DMS114 treated with DMSO at 0.1 percent for 48 hours (cell line): ENCODE measurements at regions not wholly inside any gene's neighbourhood (a gene's known extent, or its start where the extent isn't known, plus 50 kb on each side); places are given as distances from the start of the nearest gene placed in this dataset.
A peak's percentile ranks its signal among the peaks of the same experiment; 100 is the strongest.
"Not testable (repeated sequence)": the region's sequence is repeated elsewhere in the genome, so short reads cannot be mapped to it uniquely, and the experiment has no call there.

Experiments used
- DNase-seq: peaks from one replicate; lab custom pipeline; 2025; ENCODE audit not compliant: unreplicated experiment; lab: John Stamatoyannopoulos, UW

DNA sequence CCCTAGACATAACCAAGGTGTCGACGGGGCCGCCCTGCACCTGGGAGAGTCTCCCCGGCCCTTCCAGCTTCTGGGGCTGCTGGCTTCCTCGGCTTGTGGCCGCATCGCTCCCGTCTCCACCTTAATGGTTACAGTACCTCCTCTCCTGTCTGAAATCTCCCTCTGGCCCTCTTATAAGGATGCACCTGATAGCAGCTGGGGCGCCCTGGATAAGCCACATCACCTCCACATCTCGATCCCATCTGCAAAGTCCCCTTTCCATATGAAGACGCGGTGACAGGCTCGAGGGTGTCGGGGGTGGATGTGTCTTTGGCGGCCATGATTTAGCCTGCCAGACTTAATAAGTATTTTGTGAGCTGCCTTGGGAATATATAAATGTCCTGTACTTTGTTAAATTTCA lies 169.0 kb downstream of the NPIPB11 start:
- not testable (repeated sequence) for DNase-seq

DNA sequence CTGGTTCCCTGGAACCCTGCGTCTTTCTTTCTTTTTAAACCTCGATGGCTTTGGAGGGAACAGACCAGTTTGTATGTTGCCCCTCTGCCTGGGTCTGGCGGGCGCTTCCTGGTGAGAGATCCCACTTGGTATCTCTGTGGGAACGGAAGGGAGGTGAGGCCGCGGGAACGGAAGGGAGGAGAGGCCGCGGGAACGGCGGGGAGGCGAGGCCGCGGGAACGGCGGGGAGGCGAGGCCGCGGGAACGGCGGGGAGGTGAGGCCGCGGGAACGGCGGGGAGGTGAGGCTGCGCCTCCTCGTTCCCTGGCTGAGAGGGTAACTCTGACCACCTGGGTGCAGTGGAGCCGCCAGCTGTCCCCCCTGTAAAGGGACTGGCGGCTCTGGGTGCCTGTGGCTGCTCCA lies 169.5 kb downstream of the NPIPB11 start:
- DNase-seq, result not testable (repeated sequence)

DNA sequence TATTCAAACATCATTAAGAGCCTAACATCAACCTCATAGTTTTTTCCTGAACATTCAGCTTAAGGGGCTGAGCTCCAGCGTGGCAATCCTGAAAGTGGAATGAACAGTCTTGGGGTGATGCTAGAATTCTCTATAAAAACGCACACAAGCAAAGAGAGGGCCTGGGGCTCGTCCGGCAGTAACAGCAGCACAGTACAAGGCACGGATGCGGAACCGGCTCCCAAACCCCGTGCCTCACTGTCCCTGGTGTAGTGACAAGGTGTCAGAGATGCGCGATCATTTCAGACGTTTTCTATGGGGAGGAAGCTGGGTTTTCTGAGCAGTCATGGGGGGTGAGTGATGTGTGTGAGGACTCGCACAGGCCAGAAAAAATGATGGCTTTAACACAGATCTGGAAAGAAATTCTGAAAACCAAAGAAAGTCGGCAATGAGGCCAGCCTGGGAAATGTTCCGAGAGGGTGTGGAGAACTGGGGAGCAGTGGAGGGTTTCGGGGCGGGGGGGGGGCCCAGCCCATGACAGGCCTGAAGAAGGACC lies 170.6 kb downstream of the NPIPB11 start:
- DNase-seq, result not testable (repeated sequence)

DNA sequence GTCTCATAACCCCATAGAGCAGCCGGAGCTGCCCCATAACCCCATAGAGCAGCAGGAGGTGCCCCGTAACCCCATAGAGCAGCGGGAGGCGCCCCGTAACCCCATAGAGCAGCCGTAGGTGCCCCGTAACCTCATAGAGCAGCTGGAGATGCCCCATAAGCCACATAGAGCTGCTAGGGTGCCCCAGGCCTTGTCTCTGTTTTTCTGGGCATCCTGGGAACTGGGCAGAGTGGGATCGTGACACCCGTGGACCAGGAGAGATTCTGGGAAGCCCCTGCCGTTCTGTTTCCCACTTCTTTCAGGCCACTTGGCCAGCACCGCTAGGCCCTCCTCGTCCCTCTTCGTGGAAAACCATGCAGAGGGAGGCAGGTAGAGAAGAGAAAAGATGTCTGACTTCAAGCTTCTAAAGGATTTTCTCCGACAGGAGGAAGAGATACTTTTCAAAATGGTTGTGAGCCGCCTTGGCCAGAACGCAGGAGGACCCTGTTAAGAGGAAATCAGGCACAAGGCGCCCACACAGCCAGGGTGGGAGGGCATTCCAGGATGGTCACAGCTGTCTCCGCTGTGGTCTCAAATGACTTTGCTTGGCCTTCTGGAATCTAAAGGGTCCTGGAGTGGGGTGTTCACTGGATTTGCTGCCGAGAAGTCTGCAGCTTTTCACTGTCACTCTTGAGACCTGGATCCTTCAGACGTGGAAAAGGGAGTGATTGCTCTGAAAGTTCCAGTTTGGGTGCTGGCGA lies 171.8 kb downstream of the NPIPB11 start:
- DNase-seq, result not testable (repeated sequence)

DNA sequence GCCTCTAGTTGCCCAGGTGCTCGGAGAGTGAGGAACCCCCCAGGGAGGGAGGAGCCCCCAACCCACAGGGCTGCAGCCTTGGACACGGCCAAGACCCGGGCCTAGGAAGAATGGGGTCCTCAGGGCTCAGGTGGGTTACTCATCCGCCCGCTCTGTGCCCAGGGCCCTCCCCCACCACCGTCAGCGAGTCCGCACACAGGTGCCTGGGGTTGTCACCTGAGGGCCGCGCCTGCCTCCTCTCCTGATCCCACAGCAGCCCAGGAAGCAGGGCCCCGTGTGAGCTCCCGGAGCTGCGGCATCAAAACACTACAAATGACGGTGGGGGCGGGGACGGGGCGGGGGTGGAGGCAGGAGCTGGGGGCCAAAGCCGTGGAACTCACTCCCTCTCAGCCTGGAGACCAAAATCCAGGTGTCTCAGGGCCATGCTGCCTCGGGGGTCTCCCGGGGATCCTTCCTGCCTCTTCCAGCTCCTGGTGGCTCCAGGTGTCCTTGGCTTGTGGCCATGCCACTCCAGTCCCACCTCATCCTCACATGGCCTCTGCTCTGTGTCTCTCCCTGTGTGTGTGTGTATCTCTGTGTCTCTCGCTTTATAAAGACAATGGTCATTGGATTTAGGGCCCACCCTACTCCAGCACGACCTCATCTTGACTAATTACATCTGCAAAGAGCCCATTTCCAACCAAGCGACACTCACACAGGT lies 172.7 kb downstream of the NPIPB11 start:
- DNase-seq, result not testable (repeated sequence)

DNA sequence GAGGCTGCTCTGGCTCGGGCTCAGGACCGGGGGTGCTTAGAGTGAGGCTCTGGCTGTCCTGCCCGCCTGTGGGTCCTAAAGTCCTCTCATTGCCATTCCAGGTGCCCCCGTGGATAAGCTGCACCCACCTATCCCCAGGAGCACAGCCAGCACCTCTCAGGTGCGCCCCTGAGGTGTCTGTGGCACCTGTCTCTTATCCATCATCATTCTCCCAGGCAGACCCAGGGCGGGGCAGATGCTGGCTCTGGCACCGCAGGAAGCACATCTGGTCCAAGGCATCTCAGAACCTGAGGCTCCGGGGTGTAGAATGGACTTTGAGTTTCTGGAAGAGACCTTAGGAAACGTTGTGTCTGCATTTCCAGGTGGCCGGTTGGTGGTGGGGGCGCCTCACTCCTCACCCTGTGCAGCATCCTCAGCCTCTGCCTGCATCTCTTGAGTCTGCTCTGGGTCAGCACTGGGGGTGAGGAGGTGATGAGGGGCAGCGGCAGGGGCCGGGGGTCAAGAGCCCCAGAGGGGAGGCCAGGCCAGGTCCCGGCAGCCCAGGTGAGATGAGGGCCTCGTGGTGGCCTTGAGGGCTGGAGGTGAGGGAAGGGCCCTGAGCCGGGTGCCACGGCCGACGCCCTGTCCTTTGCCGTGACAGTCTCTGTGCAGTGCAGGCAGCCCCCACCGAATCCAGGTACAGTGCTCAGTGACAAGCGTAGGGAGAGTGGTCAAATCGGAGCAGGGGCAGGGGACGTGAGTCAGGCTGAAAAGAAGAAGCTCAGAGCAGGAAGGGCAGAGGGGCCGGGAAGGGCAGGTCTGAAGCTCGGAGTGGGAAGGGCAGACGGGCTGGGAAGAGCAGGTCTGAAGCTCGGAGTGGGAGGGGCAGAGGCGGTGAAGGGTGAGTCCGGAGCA lies 173.5 kb downstream of the NPIPB11 start:
- no peak for DNase-seq

DNA sequence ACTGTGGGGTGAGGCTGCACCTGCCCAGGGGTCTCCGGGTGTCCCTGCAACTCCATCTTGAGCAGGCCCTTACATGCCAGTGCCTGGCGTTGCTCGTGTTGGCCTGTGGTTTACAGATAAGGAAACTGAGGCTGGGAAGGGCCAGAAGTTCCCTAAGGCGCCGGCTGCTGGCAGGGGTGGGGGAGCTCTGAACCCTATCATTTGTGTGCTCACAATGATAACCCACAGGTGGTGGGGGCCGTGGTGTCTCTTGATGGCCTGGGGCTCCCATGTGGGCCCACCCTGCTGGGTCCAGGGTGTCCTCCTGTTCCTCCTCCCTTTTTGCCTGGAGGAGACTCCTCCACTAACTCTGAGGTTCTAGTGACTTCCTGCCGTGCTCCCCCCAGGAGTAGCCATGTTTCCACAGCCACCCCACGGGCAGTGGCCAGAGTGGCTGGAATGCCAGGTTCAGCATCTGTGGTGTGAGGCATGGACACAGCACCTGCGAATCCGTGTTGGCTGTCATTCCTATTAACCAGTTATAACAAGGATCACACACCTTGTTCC lies 174.3 kb downstream of the NPIPB11 start:
- not testable (repeated sequence) for DNase-seq

DNA sequence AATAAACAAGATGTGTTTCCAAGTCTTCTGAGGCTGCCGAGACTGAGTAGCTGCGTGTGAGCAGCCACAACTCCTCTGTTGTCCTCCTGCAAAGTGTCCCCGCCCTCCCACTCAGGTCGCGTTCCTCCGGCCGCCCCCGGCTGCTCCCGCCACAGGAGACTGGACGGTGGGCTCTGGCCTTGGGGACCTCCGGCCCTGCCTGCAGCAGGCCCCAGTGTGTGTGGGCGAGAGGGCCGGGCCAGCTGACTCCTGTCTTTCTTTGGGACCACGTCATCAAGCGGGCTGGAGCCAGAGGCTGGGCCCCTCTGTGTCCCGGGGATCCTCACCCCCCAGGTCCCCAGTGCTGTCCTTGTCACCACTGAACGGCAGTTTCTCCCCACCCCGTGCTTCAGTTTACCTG lies 175.3 kb downstream of the NPIPB11 start:
- no peak for DNase-seq

DNA sequence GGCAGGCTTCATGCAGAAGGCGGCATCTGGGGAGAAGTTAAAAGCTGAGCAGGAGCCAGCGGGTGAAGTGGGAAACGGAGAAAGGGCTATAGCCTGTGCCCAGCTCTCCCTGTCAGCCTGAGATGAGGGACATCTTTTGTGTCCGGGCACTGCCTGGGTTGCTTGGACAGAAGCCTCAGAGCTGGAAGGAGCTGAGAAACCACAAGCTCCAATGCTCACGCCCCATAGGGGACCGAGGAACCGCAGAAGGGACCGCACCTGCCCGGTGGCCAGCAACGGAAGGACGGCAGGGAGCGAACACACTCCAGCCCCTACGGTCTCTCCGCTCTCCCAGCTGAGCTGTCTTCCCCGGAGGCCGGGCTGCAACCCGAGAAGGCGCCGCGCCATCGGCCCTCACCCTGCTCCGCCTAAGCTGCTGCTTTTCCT lies 175.8 kb downstream of the NPIPB11 start:
- no peak for DNase-seq

DNA sequence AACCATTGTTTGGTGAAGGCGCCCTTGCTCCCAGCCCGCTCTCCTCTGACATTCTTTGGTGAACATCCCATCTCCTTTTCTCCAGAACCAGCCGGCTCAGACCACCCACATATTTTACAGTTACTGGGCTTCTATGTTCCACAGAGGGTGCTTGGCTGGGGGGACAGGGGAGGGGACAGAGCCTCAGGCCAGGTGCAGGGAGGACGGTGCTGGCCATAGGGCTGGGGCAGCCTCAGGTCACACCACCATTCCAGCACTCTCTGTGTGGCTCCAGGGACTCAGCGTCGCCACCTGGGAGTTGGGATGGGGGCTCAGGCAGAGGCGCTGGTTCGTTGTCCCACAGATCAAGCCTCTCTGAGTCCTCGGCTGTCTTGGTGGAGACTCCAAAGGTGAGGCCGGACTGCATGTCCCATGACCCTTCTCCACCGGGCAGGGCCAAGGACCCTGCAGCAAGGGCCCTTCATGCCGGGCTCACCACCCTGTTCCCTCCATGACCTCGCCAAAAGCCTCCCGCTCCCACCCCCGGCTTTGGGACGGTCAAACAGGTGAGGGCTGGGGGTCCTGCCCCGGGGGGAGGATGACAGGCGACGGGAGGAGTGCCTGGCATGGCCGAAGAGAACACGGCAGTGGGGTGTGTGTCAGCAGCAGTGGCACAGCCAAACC lies 176.4 kb downstream of the NPIPB11 start:
- not testable (repeated sequence) for DNase-seq

DNA sequence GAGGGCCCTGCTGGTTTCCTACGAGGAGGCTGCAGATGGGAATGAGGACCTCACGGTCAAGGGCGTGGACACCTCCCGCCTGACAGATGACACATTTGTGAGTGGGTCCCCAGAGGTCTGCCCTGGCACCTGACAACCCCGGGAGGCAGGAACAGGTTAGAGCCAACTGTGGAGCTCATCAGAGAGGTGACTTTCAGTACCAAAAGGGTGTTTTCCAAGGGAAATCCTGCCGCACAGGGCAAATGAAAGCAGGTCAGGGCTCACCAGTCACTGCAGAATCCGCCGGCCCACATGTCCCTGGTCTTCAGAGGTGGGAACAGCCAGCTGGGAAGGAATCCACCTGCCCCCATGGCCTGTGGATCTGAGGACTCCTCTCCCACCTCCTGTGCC lies 176.9 kb downstream of the NPIPB11 start:
- DNase-seq, result not testable (repeated sequence)

DNA sequence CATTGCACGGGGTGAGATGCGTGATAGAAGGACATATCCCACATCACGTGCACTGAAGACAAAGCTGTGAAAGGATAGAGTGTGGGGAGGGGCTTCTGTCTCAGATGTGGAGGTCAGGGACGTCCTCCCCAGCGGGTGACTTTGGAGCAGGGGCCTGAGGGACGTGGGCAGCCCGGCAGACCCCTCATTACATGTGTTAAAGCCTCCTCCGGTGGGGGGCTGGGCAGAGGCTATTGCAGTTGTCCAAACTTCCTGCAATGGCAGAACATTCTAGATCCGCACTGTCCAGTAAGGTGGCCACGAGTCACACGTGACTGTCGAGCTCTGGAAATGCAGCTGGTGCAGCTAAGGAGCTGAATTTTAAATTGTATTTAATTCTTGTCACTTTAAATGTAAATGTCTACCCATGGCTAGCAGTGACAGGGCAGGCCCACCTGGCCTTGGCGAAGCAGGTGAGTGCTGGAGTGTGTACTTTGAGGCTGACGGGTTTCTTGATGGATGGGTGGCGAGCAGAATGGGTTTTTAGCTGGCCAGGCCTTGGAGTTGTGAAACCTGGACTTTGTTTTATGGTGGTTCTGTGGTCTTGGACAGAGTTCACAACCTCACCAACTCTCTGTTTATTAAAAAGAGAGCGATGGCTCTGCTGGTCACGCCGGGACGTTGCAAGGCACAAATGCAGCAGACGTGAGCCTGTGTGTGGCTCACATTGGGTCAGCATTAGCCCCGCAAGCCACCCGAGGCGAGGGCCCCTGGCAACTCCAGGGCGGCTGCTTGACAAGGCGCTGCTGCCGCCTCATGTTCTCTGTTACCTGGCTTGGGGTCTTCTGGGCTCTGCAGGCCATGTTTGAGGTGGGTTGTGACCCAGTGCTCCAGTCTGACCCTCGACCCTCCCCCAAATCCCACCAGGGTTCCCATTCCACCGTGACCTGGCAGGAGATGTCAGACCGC lies 177.6 kb downstream of the NPIPB11 start:
- not testable (repeated sequence) for DNase-seq

DNA sequence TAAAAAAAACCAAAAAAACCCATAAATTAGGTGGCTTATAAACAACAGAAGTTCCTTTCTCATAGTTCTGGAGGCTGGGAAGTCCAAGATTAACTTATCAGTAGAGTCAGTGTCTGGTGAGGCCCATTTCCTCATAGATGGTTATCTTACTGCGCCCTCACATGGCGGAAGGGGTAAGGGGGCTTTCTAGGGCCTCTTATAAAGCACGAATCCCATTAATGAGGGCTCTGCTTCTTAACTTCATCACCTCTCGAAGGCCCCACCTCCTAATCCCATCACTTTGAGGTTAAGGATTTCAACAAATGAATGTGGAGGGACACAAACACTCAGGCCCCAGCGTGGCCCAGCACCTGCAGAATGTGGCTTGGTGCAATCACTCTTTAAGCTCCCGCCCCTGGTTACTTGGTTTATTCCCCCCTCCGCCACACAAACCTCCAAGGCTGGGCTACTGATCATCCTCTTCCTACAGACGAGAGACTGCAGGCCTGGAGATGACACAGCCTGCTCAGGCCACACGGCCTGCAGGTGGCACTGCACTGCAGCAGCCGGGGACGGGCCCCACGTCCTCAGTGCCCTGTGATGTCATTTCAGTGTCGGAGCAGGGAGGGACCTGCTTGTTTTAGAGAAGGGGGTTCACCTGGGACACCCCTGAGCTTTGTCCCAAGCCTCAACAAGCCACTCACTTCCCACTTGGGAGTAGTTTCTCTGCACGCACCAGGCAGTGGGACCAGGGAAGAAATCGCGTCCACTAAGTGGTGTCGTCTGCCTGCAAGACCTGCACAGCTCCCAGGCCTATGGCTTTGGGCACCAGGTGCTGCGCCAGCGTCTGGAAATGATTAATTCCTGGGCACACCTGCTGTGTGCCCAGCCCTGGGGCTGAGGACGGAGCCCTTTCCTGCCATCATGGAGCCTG lies 178.5 kb downstream of the NPIPB11 start:
- peak; percentile 2 for DNase-seq

DNA sequence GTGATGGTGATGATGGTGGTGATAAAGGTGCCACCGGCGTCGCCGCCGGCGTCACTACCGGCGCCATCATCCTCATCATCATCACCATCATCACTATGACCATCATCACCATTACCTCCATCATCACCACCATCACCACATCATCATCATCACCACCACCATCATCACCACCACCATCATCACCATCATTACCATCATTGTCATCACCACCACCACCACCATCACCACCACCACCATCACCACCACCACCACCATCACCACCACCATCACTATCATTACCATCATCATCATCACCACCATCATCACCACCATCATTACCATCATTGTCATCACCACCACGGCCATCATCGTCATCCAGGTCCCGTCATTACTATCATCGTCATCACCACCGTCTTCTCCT lies 179.7 kb downstream of the NPIPB11 start:
- DNase-seq, result no peak

DNA sequence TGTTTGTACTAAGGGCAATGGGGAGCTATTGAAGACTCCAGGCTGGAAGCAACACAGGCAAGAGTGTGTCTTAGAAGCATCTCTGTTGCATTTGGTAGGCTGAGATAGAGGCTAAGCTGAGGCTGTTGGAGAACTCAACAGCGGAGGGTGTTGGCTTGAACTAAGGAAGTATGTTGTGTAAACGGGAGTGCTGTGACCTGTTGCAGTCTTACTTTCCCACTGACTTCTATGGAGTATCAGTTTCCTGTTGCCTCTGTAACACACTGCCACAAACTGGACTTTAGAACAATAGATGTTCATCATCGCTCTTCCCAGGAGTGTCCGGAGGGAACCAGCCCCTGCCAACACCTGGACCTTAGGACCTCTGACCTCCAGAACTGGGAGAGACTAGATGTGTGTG lies 181.8 kb downstream of the NPIPB11 start:
- DNase-seq, result not testable (repeated sequence)

DNA sequence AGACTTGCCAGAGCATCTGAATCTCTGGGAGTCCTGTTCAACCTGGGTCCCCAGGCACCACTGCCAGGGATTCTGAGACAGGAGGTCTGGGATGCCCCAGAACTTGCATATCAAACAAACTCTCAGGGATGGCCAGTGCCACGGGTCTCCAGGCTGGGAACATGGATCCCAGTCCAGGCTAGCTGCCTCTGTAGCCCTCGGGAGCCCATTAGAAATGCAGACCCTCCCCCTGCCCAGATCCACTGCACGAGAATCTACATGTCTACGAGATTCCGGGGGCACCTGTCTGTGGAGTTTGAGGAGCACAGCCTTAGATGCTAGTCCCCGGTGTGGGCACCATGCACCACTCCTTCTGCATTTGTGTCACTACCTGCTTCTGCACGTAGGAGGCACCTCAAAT lies 183.9 kb downstream of the NPIPB11 start:
- not testable (repeated sequence) for DNase-seq

DNA sequence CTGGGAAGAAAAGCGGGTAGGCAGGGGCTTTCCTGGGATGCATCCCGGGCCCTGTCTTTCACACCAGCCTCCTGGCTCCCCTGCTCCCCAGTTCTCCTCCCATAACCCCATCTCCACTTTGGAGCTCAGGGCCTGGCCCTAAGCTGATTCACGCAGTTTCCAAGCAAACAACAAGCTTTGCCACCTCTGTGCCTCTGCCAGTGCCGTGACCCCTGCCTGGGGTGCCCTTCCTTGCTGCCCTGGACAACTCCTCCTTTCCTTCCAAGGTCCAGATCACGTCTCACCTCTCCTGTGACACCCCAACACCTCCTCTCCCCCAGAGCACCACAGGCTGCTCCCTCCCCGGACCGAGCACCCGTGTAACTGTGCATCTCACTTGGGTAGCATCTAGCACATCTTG lies 184.5 kb downstream of the NPIPB11 start:
- not testable (repeated sequence) for DNase-seq

DNA sequence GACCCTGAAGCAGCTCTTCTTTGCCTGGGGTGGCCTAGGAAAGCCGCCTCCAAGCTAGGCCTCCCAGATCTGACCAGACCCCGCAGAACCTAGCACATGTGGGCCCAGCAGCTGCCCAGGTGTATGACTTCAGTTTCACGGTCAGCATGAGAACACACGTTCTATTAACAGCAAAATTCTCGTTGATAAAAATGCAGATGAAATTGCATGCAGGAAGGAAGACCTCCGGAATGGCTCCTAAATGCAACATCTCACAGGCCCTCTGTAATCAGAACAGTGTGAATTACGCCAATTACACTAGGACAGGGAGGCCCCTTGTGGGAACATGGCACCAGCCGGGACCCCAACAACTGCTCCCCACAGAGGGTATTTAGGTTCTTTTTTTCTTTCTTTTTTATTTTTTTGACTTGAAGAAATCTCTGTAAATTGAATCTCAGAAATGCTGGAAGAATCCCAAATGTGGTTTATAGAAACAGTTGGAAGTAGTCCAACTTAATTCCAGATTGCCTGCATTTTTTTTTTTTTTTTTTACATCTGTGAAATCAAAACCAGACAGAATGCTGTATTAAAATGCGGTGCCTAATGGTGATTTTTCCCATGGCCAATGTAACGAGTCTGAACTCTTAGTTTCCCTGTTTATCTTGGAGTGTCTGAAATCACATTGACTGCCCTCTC lies 185.1 kb downstream of the NPIPB11 start:
- DNase-seq, result not testable (repeated sequence)
